ENCODE measurements at regions not wholly inside any gene's neighbourhood (a gene's known extent, or its start where the extent isn't known, plus 50 kb on each side); places are given as distances from the start of the nearest gene placed in this dataset.

GRCh38 chr2:12223732-12224131 is 477.3 kb downstream of the LPIN1 start:
- H3K36me3 ChIP-seq (replicated peaks in 1 of 2) = no peaks in the 10 kb centered on the region
- no peak overlapping the region for H3K27ac ChIP-seq
- TF ChIP-seq CTCF (IDR thresholded peaks at IDR 0.05) = no peak
- TF ChIP-seq POLR2A (IDR thresholded peaks at IDR 0.05) = no peak
- 83 to 100% (median 94%) methylated on average over 5 to 6 of the region's 6 CpGs for WGBS, 4 donors
- DNase-seq = no peak
- no peaks in the 10 kb centered on the region for H3K27me3 ChIP-seq
- intact Hi-C loops (cut with DNase I) = no loop called here
- H3K4me1 ChIP-seq (replicated peaks in 1 of 2) = no peaks in the 10 kb centered on the region
- H3K4me3 ChIP-seq = no peak overlapping the region
- H3K9me3 ChIP-seq (replicated peaks in 1 of 3) = peaks cover 0 to 7% (median 0%) of the 10 kb centered on the region in 3 donors

- DNase-seq = no peak
- H3K36me3 ChIP-seq (replicated peaks in 1 of 2) = no peaks in the 10 kb centered on the region
- TF ChIP-seq CTCF (IDR thresholded peaks at IDR 0.05) (no peak), POLR2A (IDR thresholded peaks at IDR 0.05) (no peak)
Measured at GRCh38 chr2:12226653-12227052, 480.2 kb downstream of the LPIN1 start.

GRCh38 chr2:12227941-12228608 is 481.6 kb downstream of the LPIN1 start:
- Histone ChIP-seq H3K36me3 (replicated peaks in 1 of 2) (no peaks in the 10 kb centered on the region), H3K27ac (no peak overlapping the region), H3K9me3 (replicated peaks in 1 of 3) (peaks cover 0 to 7% (median 0%) of the 10 kb centered on the region in 3 donors), H3K4me3 (no peak overlapping the region), H3K27me3 (no peaks in the 10 kb centered on the region), H3K4me1 (replicated peaks in 1 of 2) (no peaks in the 10 kb centered on the region)
- TF ChIP-seq CTCF (IDR thresholded peaks at IDR 0.05) = no peak
- no peak for TF ChIP-seq POLR2A (IDR thresholded peaks at IDR 0.05)
- 76 to 89% (median 86%) methylated on average over 4 of the region's 4 CpGs for WGBS, 4 donors
- intact Hi-C loops (cut with DNase I) = no loop called here
- no peak for DNase-seq

More at GRCh38 chr2:12226653-12227052, 480.2 kb downstream of the LPIN1 start:
- Histone ChIP-seq H3K27me3 (no peaks in the 10 kb centered on the region), H3K27ac (no peak overlapping the region), H3K9me3 (replicated peaks in 1 of 3) (peaks cover 0 to 7% (median 0%) of the 10 kb centered on the region in 3 donors), H3K4me1 (replicated peaks in 1 of 2) (no peaks in the 10 kb centered on the region), H3K4me3 (no peak overlapping the region)
- intact Hi-C loops (cut with DNase I) = no loop called here

GRCh38 chr2:12231288-12231687 is 484.9 kb downstream of the LPIN1 start:
- 83 to 93% (median 89%) methylated on average over 2 of the region's 2 CpGs for WGBS, 4 donors
- no peak for DNase-seq
- H3K9me3 ChIP-seq (replicated peaks in 1 of 3) = no peaks in the 10 kb centered on the region
- peaks cover 4 to 10% of the 10 kb centered on the region in 2 donors for H3K4me1 ChIP-seq (replicated peaks in 1 of 2)
- no peaks in the 10 kb centered on the region for H3K27me3 ChIP-seq
- H3K36me3 ChIP-seq (replicated peaks in 1 of 2) = no peaks in the 10 kb centered on the region
- no peak overlapping the region for H3K27ac ChIP-seq
- intact Hi-C loops (cut with DNase I) = no loop called here
- no peak for TF ChIP-seq POLR2A (IDR thresholded peaks at IDR 0.05)
- TF ChIP-seq CTCF (IDR thresholded peaks at IDR 0.05) = no peak
- no peak overlapping the region for H3K4me3 ChIP-seq
